ENCODE measurements at regions not wholly inside any gene's neighbourhood (a gene's known extent, or its start where the extent isn't known, plus 50 kb on each side); places are given as distances from the start of the nearest gene placed in this dataset.
A peak's percentile ranks its signal among the peaks of the same experiment; 100 is the strongest.

DNA sequence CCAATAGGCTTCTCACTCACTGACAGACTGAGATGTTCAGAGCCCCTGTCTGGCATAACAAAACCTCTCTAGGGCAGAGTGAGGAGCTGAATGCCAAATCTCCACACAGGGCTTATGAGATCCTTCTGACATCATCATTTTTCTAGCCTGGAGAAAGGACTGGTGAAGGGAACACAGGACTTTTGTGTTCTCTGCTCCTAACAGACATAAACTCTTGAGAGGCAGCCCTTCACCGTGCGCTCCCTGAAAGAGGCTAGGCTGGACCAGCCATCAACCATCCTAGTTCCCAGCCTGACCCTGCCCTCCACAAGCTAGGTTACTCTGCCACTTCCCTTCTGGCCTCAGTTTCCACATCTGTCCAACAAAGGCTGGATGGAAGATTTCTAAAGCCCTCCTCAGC, 141.9 kb downstream of the SUCLG1 start:
- H3K9me3 ChIP-seq (ENCODE audit: control insufficient read depth in 2 of 3, insufficient read depth in 1 of 3, low read length in 3 of 3): no peaks in the 10 kb centered on the region
- intact Hi-C loops (cut with DNase I): no loop called here

DNA sequence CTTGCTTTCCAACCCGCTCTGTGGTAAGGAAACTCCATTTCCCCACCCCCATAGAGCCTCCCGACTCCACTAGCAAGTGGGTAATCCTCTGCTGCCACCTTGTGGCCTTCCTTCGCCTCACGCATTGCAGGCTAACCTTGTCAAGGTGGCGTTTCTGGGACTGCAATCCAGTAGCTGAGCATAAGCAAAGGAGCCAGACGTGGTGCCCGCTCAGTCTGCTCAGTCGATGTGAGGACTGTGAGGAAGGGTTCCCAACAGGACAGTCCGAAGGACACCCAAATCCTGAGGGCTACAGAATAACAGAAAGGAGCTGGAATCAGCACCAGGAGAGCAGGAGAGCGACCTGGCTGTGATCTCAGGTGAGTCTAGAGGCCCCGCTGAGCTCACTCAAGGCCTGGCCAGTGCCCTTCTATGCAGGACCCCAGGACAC, 144.2 kb downstream of the SUCLG1 start:
- peak; percentile 15 for FAIRE-seq
- no peaks in the 10 kb centered on the region for H3K9me3 ChIP-seq (ENCODE audit: control insufficient read depth in 2 of 3, insufficient read depth in 1 of 3, low read length in 3 of 3)
- H3K9ac ChIP-seq (ENCODE audit: low read length in 3 of 3): no peak overlapping the region
- intact Hi-C loops (cut with DNase I): no loop called here
- DNase-seq: peak; percentile 82 to 92 (median 90)
- H3K4me3 ChIP-seq (ENCODE audit: low read length in 3 of 3): no peak overlapping the region
- H3K27ac ChIP-seq (ENCODE audit: low read depth in 2 of 2, low read length in 2 of 2): no peak overlapping the region
- H3K4me1 ChIP-seq (ENCODE audit: control insufficient read depth in 2 of 3, insufficient read depth in 2 of 3, low read depth in 1 of 3, low read length in 3 of 3): no peaks in the 10 kb centered on the region
- TF ChIP-seq, protein P1, sequence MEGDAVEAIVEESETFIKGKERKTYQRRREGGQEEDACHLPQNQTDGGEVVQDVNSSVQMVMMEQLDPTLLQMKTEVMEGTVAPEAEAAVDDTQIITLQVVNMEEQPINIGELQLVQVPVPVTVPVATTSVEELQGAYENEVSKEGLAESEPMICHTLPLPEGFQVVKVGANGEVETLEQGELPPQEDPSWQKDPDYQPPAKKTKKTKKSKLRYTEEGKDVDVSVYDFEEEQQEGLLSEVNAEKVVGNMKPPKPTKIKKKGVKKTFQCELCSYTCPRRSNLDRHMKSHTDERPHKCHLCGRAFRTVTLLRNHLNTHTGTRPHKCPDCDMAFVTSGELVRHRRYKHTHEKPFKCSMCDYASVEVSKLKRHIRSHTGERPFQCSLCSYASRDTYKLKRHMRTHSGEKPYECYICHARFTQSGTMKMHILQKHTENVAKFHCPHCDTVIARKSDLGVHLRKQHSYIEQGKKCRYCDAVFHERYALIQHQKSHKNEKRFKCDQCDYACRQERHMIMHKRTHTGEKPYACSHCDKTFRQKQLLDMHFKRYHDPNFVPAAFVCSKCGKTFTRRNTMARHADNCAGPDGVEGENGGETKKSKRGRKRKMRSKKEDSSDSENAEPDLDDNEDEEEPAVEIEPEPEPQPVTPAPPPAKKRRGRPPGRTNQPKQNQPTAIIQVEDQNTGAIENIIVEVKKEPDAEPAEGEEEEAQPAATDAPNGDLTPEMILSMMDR (IDR thresholded peaks at IDR 0.05; ENCODE audit: borderline replicate concordance, extremely low read depth, insufficient read depth): peak; percentile 95
- H3K36me3 ChIP-seq (ENCODE audit: control insufficient read depth in 2 of 3, insufficient read depth in 3 of 3, low read length in 3 of 3): no peaks in the 10 kb centered on the region
- H3K27me3 ChIP-seq (ENCODE audit: control insufficient read depth, insufficient read depth, low read length): no peaks in the 10 kb centered on the region

More for the DNA sequence above, 141.9 kb downstream of the SUCLG1 start:
- Histone ChIP-seq H3K4me1 (ENCODE audit: control insufficient read depth in 2 of 3, insufficient read depth in 2 of 3, low read depth in 1 of 3, low read length in 3 of 3) (no peaks in the 10 kb centered on the region), H3K36me3 (ENCODE audit: control insufficient read depth in 2 of 3, insufficient read depth in 3 of 3, low read length in 3 of 3) (no peaks in the 10 kb centered on the region), H3K9ac (ENCODE audit: low read length in 3 of 3) (no peak overlapping the region), H3K27me3 (ENCODE audit: control insufficient read depth, insufficient read depth, low read length) (no peaks in the 10 kb centered on the region), H3K27ac (ENCODE audit: low read depth in 2 of 2, low read length in 2 of 2) (no peak overlapping the region), H3K4me3 (ENCODE audit: low read length in 3 of 3) (no peak overlapping the region)
- FAIRE-seq (no peak), DNase-seq (no peak)
- TF ChIP-seq, protein P1 (IDR thresholded peaks at IDR 0.05; ENCODE audit: borderline replicate concordance, extremely low read depth, insufficient read depth): no peak

DNA sequence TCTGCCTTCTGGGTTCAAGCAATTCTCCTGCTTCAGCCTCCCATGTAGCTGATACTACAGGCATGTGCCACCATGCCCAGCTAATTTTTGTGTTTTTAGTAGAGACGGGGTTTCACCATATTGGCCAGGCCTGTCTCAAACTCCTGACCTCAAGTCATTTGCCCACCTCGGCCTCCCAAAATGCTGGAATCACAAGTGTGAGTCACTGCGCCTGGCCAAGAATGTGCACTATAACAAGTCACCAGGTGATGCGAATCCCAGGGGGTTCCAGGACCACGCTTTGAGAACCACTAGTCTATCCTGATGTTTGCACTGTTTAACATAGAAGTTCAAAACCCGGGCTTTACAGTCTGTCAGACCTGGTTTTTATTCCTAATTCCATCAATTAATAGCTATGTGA, 144.8 kb downstream of the SUCLG1 start:
- Histone ChIP-seq H3K27me3 (ENCODE audit: control insufficient read depth, insufficient read depth, low read length) (no peaks in the 10 kb centered on the region), H3K9ac (ENCODE audit: low read length in 3 of 3) (no peak overlapping the region), H3K4me3 (ENCODE audit: low read length in 3 of 3) (no peak overlapping the region), H3K4me1 (ENCODE audit: control insufficient read depth in 2 of 3, insufficient read depth in 2 of 3, low read depth in 1 of 3, low read length in 3 of 3) (no peaks in the 10 kb centered on the region), H3K36me3 (ENCODE audit: control insufficient read depth in 2 of 3, insufficient read depth in 3 of 3, low read length in 3 of 3) (no peaks in the 10 kb centered on the region), H3K27ac (ENCODE audit: low read depth in 2 of 2, low read length in 2 of 2) (no peak overlapping the region), H3K9me3 (ENCODE audit: control insufficient read depth in 2 of 3, insufficient read depth in 1 of 3, low read length in 3 of 3) (no peaks in the 10 kb centered on the region)
- DNase-seq (no peak), FAIRE-seq (no peak)
- intact Hi-C loops (cut with DNase I): no loop called here
- TF ChIP-seq, protein P1 (IDR thresholded peaks at IDR 0.05; ENCODE audit: borderline replicate concordance, extremely low read depth, insufficient read depth): no peak

DNA sequence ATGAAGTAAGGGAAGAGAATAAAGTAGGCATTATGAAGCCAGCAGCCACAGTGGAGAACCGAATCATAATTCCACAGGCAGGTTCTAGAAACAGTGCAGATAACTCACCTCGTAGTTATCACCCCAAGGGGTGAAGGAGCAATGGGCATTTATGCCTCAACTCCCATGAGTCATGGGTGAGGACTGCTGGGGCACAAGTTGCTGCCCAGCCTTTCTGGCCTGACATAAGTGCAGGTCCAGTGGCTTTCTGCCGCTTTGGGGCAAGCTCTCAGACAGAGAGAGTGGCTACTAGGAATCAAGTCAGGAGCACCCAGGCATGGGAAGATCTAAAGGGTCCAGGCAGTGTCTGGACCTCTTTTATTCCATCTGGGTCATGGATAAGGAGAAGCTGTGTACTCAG, 149.8 kb downstream of the SUCLG1 start:
- Histone ChIP-seq H3K4me1 (ENCODE audit: control insufficient read depth in 2 of 3, insufficient read depth in 2 of 3, low read depth in 1 of 3, low read length in 3 of 3) (no peaks in the 10 kb centered on the region), H3K9ac (ENCODE audit: low read length in 3 of 3) (no peak overlapping the region), H3K36me3 (ENCODE audit: control insufficient read depth in 2 of 3, insufficient read depth in 3 of 3, low read length in 3 of 3) (no peaks in the 10 kb centered on the region), H3K4me3 (ENCODE audit: low read length in 3 of 3) (no peak overlapping the region), H3K27me3 (ENCODE audit: control insufficient read depth, insufficient read depth, low read length) (no peaks in the 10 kb centered on the region), H3K27ac (ENCODE audit: low read depth in 2 of 2, low read length in 2 of 2) (no peak overlapping the region), H3K9me3 (ENCODE audit: control insufficient read depth in 2 of 3, insufficient read depth in 1 of 3, low read length in 3 of 3) (no peaks in the 10 kb centered on the region)
- FAIRE-seq: no peak
- intact Hi-C loops (cut with DNase I): no loop called here
- no peak for DNase-seq
- TF ChIP-seq, protein P1 (IDR thresholded peaks at IDR 0.05; ENCODE audit: borderline replicate concordance, extremely low read depth, insufficient read depth): no peak
